WTC11 (cell line): ENCODE measurements at regions not wholly inside any gene's neighbourhood (a gene's known extent, or its start where the extent isn't known, plus 50 kb on each side); places are given as distances from the start of the nearest gene placed in this dataset.

Experiments used
- ATAC-seq: fragments of 200-7000 bp; cut with Tn5 transposase; 2 replicates; pipeline ENCODE4 v1.10.0; 2021; ENCODE audit warnings: mild to moderate bottlenecking, moderate library complexity
- CTCF ChIA-PET: fragments of 300-600 bp; sonication (Branson Sonifier 250); formaldehyde crosslinking; loops from one replicate; lab custom pipeline; 2021; ENCODE audit warnings: antibody characterized with exemption; lab: Charles Lee
- POLR2A ChIA-PET: fragments of 350-600 bp; sonication (Branson Sonifier 250); formaldehyde crosslinking; loops from one replicate; lab custom pipeline; 2021; ENCODE audit warnings: antibody characterized with exemption; lab: Charles Lee
- DNase-seq: peaks from one replicate; pipeline ENCODE4 v3.0.0; 2021; ENCODE audit warnings: low spot score
- H3K27ac Mint-ChIP-seq: 2 replicates; pipeline ENCODE4 v1.8.0; 2021; ENCODE audit warnings: mixed read lengths
- H3K27me3 Mint-ChIP-seq: 2 replicates; pipeline ENCODE4 v1.8.0; 2021; ENCODE audit warnings: low read depth, mild to moderate bottlenecking, moderate library complexity, mixed read lengths
- H3K36me3 Mint-ChIP-seq: 2 replicates; pipeline ENCODE4 v1.8.0; 2021; ENCODE audit warnings: mixed read lengths
- H3K4me1 Mint-ChIP-seq: 2 replicates; pipeline ENCODE4 v1.8.0; 2022; ENCODE audit warnings: mixed read lengths
- H3K4me3 Mint-ChIP-seq: 2 replicates; pipeline ENCODE4 v1.8.0; 2021; ENCODE audit warnings: mild to moderate bottlenecking, moderate library complexity, mixed read lengths
- H3K9me3 Mint-ChIP-seq: 2 replicates; pipeline ENCODE4 v1.8.0; 2021; ENCODE audit warnings: mixed read lengths
- E2F4 ChIP-seq: sonication (generic); formaldehyde crosslinking; IDR thresholded peaks from 2 replicates; pipeline ENCODE4 v1.8.1; 2022; ENCODE audit warnings: low read depth, mild to moderate bottlenecking, moderate library complexity, missing genetic modification reagents, borderline replicate concordance
- ELF4 ChIP-seq: sonication (generic); formaldehyde crosslinking; IDR thresholded peaks from 2 replicates; pipeline ENCODE4 v1.8.1; 2022; ENCODE audit warnings: low read depth, mild to moderate bottlenecking, moderate library complexity, missing genetic modification reagents
- ERG ChIP-seq: fragments of 250-450 bp; sonication (Bioruptor Pico); IDR thresholded peaks from 2 replicates; pipeline ENCODE4 v1.8.0; 2021; ENCODE audit warnings: mild to moderate bottlenecking
- FOXK1 ChIP-seq: sonication (generic); formaldehyde crosslinking; IDR thresholded peaks from 2 replicates; pipeline ENCODE4 v1.8.0; 2022; ENCODE audit warnings: mild to moderate bottlenecking, moderate library complexity, missing genetic modification reagents
- GABPB1 ChIP-seq: sonication (generic); formaldehyde crosslinking; IDR thresholded peaks from 2 replicates; pipeline ENCODE4 v1.8.1; 2023; ENCODE audit warnings: mild to moderate bottlenecking, missing genetic modification reagents
- JAZF1 ChIP-seq: fragments of 250-450 bp; sonication (Bioruptor Pico); IDR thresholded peaks from 2 replicates; pipeline ENCODE4 v1.9.0; 2021; ENCODE audit warnings: moderate library complexity, mild to moderate bottlenecking, inconsistent platforms
- MAX ChIP-seq: sonication (generic); formaldehyde crosslinking; IDR thresholded peaks from 2 replicates; pipeline ENCODE4 v1.8.0; 2022; ENCODE audit warnings: mild to moderate bottlenecking, missing genetic modification reagents
- NFYB ChIP-seq: sonication (generic); formaldehyde crosslinking; conservative IDR thresholded peaks from 2 replicates; pipeline ENCODE4 v1.8.0; 2022; ENCODE audit warnings: low read depth, missing genetic modification reagents
- NR1H2 ChIP-seq: sonication (generic); formaldehyde crosslinking; IDR thresholded peaks from 2 replicates; pipeline ENCODE4 v1.9.0; 2021; ENCODE audit warnings: mild to moderate bottlenecking, moderate library complexity, missing genetic modification reagents
- OVOL2 ChIP-seq: fragments of 250-450 bp; sonication (Bioruptor Pico); IDR thresholded peaks from 2 replicates; pipeline ENCODE4 v1.9.0; 2021; ENCODE audit warnings: mild to moderate bottlenecking, borderline replicate concordance
- TEAD4 ChIP-seq: sonication (generic); formaldehyde crosslinking; IDR thresholded peaks from 2 replicates; pipeline ENCODE4 v1.8.0; 2022; ENCODE audit warnings: mild to moderate bottlenecking, missing genetic modification reagents
- ZNF121 ChIP-seq: sonication (generic); formaldehyde crosslinking; IDR thresholded peaks from 2 replicates; pipeline ENCODE4 v1.8.0; 2023; ENCODE audit warnings: missing genetic modification reagents
- ZNF281 ChIP-seq: sonication (generic); formaldehyde crosslinking; IDR thresholded peaks from 2 replicates; pipeline ENCODE4 v1.8.0; 2023; ENCODE audit warnings: mild to moderate bottlenecking, missing genetic modification reagents
- ZNF671 ChIP-seq: fragments of 250-450 bp; sonication (Bioruptor Pico); IDR thresholded peaks from 2 replicates; pipeline ENCODE4 v1.8.0; 2021; ENCODE audit warnings: mild to moderate bottlenecking
- TF ChIP-seq, protein P1 (sequence below): sonication (generic); formaldehyde crosslinking; IDR thresholded peaks from 2 replicates; pipeline ENCODE4 v1.8.1; 2023; ENCODE audit warnings: mild to moderate bottlenecking, missing genetic modification reagents, moderate library complexity
- TF ChIP-seq, protein P2 (sequence below): fragments of 250-450 bp; sonication (Bioruptor Pico); conservative IDR thresholded peaks from 2 replicates; pipeline ENCODE4 v1.9.0; 2021; ENCODE audit warnings: mild to moderate bottlenecking
- TF ChIP-seq, protein P3 (sequence below): fragments of 250-450 bp; sonication (Bioruptor Pico); IDR thresholded peaks from 2 replicates; pipeline ENCODE4 v1.9.0; 2021; ENCODE audit warnings: mild to moderate bottlenecking
- TF ChIP-seq, protein P4 (sequence below): fragments of 250-450 bp; sonication (Bioruptor Pico); IDR thresholded peaks from 2 replicates; pipeline ENCODE4 v1.9.0; 2021; ENCODE audit warnings: mild to moderate bottlenecking, borderline replicate concordance

- TF ChIP-seq, protein P1, sequence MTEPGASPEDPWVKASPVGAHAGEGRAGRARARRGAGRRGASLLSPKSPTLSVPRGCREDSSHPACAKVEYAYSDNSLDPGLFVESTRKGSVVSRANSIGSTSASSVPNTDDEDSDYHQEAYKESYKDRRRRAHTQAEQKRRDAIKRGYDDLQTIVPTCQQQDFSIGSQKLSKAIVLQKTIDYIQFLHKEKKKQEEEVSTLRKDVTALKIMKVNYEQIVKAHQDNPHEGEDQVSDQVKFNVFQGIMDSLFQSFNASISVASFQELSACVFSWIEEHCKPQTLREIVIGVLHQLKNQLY (CRISPR knock-in tag) = no peak
- TF ChIP-seq MAX = no peak
- no peak for TF ChIP-seq E2F4
- TF ChIP-seq, protein P2, sequence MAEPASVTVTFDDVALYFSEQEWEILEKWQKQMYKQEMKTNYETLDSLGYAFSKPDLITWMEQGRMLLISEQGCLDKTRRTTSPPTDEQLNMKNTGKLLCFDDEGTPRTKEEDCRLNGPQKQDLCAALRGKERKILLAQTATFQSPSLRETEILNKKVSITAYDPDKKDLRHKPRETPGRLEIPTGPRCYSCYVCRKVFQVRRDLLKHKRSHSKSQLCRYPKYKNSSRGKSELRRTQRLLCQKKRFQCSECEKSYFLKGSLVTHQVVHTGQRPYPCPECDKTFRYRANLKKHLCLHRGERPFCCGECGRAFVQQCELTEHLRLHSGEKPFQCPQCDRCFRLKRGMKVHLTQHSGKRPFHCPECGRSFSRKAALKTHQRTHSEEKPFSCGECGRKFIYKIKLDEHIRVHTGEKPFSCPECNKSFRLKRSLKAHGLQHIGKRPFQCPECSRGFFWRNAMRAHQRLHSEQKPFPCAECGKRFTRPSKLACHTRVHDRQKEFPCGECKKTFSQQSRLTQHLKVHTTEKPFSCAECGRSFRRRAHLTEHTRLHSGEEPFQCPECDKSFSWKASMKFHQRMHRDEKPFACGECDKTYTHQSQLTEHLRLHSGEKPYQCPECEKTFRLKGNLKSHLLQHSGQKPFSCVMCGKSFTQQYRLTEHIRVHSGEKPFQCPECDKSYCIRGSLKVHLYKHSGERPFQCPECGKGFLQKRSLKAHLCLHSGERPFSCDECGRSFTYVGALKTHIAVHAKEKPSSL (CRISPR knock-in tag) = no peak
- no peak for TF ChIP-seq ELF4
- no peak for TF ChIP-seq ZNF121 (CRISPR knock-in tag)
- TF ChIP-seq NR1H2 (CRISPR knock-in tag) = no peak
- TF ChIP-seq GABPB1 (CRISPR knock-in tag) = no peak
- TF ChIP-seq FOXK1 = no peak
- TF ChIP-seq NFYB (CRISPR knock-in tag) = no peak
- no peak for TF ChIP-seq ZNF281
- TF ChIP-seq, protein P3, sequence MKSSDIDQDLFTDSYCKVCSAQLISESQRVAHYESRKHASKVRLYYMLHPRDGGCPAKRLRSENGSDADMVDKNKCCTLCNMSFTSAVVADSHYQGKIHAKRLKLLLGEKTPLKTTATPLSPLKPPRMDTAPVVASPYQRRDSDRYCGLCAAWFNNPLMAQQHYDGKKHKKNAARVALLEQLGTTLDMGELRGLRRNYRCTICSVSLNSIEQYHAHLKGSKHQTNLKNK (CRISPR knock-in tag) = no peak
Observed at GRCh38 chr15:100767001-100767825, 112.4 kb upstream of the ALDH1A3 start (continued).

GRCh38 chr15:100768501-100768931 is 111.1 kb upstream of the ALDH1A3 start:
- CTCF ChIA-PET = no interaction called here
- Mint-ChIP-seq H3K27me3 (no peaks in the 10 kb centered on the region), H3K27ac (no peak overlapping the region), H3K36me3 (peaks cover 3% of the 10 kb centered on the region), H3K9me3 (no peaks in the 10 kb centered on the region), H3K4me3 (no peak overlapping the region), H3K4me1 (peaks cover 21% of the 10 kb centered on the region)
- DNase-seq = peak; percentile 6
- POLR2A ChIA-PET = no interaction called here
- TF ChIP-seq ERG (CRISPR knock-in tag) (no peak), ZNF671 (no peak), OVOL2 (CRISPR knock-in tag) (no peak), NR1H2 (CRISPR knock-in tag) (no peak), JAZF1 (no peak), E2F4 (no peak), TEAD4 (CRISPR knock-in tag) (no peak), GABPB1 (CRISPR knock-in tag) (no peak)
- TF ChIP-seq, protein P4, sequence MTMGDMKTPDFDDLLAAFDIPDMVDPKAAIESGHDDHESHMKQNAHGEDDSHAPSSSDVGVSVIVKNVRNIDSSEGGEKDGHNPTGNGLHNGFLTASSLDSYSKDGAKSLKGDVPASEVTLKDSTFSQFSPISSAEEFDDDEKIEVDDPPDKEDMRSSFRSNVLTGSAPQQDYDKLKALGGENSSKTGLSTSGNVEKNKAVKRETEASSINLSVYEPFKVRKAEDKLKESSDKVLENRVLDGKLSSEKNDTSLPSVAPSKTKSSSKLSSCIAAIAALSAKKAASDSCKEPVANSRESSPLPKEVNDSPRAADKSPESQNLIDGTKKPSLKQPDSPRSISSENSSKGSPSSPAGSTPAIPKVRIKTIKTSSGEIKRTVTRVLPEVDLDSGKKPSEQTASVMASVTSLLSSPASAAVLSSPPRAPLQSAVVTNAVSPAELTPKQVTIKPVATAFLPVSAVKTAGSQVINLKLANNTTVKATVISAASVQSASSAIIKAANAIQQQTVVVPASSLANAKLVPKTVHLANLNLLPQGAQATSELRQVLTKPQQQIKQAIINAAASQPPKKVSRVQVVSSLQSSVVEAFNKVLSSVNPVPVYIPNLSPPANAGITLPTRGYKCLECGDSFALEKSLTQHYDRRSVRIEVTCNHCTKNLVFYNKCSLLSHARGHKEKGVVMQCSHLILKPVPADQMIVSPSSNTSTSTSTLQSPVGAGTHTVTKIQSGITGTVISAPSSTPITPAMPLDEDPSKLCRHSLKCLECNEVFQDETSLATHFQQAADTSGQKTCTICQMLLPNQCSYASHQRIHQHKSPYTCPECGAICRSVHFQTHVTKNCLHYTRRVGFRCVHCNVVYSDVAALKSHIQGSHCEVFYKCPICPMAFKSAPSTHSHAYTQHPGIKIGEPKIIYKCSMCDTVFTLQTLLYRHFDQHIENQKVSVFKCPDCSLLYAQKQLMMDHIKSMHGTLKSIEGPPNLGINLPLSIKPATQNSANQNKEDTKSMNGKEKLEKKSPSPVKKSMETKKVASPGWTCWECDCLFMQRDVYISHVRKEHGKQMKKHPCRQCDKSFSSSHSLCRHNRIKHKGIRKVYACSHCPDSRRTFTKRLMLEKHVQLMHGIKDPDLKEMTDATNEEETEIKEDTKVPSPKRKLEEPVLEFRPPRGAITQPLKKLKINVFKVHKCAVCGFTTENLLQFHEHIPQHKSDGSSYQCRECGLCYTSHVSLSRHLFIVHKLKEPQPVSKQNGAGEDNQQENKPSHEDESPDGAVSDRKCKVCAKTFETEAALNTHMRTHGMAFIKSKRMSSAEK = no peak
- no peak for ATAC-seq
